Loucy (cell line): ENCODE measurements at regions not wholly inside any gene's neighbourhood (a gene's known extent, or its start where the extent isn't known, plus 50 kb on each side); places are given as distances from the start of the nearest gene placed in this dataset.
A peak's percentile ranks its signal among the peaks of the same experiment; 100 is the strongest.

Source experiments
- H2AFZ ChIP-seq: fragments of 200-600 bp; sonication (generic); 2 replicates; pipeline ENCODE4 v1.6.0; 2016; ENCODE audit warnings: antibody characterized with exemption, mild to moderate bottlenecking, low read length, moderate library complexity
- H3F3A ChIP-seq: fragments of 200-600 bp; 2 replicates; pipeline ENCODE4 v1.6.0; 2016; ENCODE audit warnings: antibody characterized with exemption, low read depth, mild to moderate bottlenecking
- H3K27me3 ChIP-seq: fragments of 200-600 bp; sonication (generic); 2 replicates; pipeline ENCODE4 v1.6.1; 2014; ENCODE audit warnings: low read length, mild to moderate bottlenecking; ENCODE audit not compliant: insufficient read depth, poor library complexity, severe bottlenecking
- H3K36me3 ChIP-seq: fragments of 200-600 bp; sonication (generic); 2 replicates; pipeline ENCODE4 v1.6.1; 2016; ENCODE audit warnings: low read length; ENCODE audit not compliant: insufficient read depth
- H3K4me1 ChIP-seq: fragments of 200-600 bp; sonication (generic); 2 replicates; pipeline ENCODE4 v1.5.1; 2014; ENCODE audit warnings: low read length, mild to moderate bottlenecking; ENCODE audit not compliant: insufficient read depth, poor library complexity, severe bottlenecking
- H3K4me2 ChIP-seq: fragments of 200-600 bp; sonication (generic); 2 replicates; pipeline ENCODE4 v1.6.0; 2014; ENCODE audit warnings: antibody characterized with exemption, low read length, low read depth, mild to moderate bottlenecking; ENCODE audit not compliant: poor library complexity, severe bottlenecking
- H3K4me3 ChIP-seq: fragments of 200-600 bp; sonication (generic); 2 replicates; pipeline ENCODE4 v1.5.1; 2014; ENCODE audit warnings: low read length, mild to moderate bottlenecking, mixed read lengths; ENCODE audit not compliant: poor library complexity, severe bottlenecking
- H3K79me2 ChIP-seq: fragments of 200-600 bp; sonication (generic); 2 replicates; pipeline ENCODE4 v1.6.1; 2014; ENCODE audit warnings: low read length; ENCODE audit not compliant: insufficient read depth
- H3K9ac ChIP-seq: fragments of 200-600 bp; sonication (generic); 2 replicates; pipeline ENCODE4 v1.6.0; 2014; ENCODE audit warnings: mild to moderate bottlenecking, low read depth, low read length, moderate library complexity; ENCODE audit not compliant: poor library complexity, severe bottlenecking
- H3K9me2 ChIP-seq: fragments of 200-600 bp; sonication (generic); replicated peaks from 2 replicates; pipeline ENCODE4 v1.6.1; 2016; ENCODE audit warnings: low read depth, low read length, mixed read lengths
- H3K9me3 ChIP-seq: fragments of 200-600 bp; sonication (generic); 2 replicates; pipeline ENCODE4 v1.6.1; 2014; ENCODE audit warnings: mild to moderate bottlenecking, antibody characterized with exemption, low read length, low read depth; ENCODE audit not compliant: insufficient read depth
- H4K20me1 ChIP-seq: fragments of 200-600 bp; sonication (generic); 2 replicates; pipeline ENCODE4 v1.6.0; 2014; ENCODE audit warnings: antibody characterized with exemption, low read length, mild to moderate bottlenecking; ENCODE audit not compliant: insufficient read depth, poor library complexity, severe bottlenecking
- EZH2phosphoT487 ChIP-seq: fragments of 200-600 bp; IDR thresholded peaks from 2 replicates; pipeline ENCODE4 v1.6.1; 2018; ENCODE audit warnings: antibody characterized with exemption, mild to moderate bottlenecking, moderate library complexity, borderline replicate concordance
- TF ChIP-seq, protein P1 (sequence below): fragments of 200-600 bp; sonication (generic); conservative IDR thresholded peaks from 2 replicates; pipeline ENCODE4 v1.5.1; 2014; ENCODE audit warnings: mild to moderate bottlenecking, antibody characterized with exemption, low read length

DNA sequence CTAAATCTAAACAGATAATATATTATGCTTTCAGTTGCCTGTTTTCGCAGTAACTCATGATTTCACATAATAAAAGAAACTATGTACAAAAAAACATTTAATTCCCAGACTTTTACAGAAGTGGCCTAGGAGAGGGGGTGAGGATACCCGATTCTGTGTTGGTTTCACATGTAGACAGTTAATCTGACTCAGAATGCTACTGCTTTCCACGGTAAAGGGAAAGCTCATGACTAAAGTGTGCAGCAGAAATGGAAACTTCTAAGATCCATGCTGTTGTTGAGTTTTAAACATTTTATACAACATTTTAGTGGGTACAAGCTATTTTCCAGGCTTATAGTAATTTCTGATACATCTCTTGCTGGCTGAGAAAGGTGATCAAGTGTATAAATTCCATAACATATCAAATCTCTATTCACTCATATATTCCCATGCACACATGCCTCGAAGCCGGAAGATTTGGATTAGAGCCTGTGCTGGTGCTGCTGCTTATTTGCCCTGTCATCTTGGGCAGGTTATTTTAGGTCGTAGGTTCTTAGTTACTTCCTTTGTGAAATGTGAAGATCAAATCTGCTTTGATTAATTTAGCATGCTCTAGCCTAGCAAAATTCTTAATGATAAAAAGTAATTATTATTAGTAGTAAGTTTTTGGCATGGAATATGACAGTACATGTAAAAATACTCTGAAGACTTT lies 896.7 kb upstream of the MAP3K7 start:
- Histone ChIP-seq H3K4me2 (peak overlapping the region; percentile 30), H3K27me3 (no peaks in the 10 kb centered on the region), H3K4me3 (no peak overlapping the region), H3K9ac (no peak overlapping the region), H4K20me1 (no peaks in the 10 kb centered on the region), H2AFZ (no peak overlapping the region), H3K79me2 (no peaks in the 10 kb centered on the region), H3F3A (no peaks in the 10 kb centered on the region), H3K4me1 (peaks cover 5% of the 10 kb centered on the region), H3K36me3 (no peaks in the 10 kb centered on the region), H3K9me2 (no peaks in the 10 kb centered on the region), H3K9me3 (no peaks in the 10 kb centered on the region)
- TF ChIP-seq, protein P1, sequence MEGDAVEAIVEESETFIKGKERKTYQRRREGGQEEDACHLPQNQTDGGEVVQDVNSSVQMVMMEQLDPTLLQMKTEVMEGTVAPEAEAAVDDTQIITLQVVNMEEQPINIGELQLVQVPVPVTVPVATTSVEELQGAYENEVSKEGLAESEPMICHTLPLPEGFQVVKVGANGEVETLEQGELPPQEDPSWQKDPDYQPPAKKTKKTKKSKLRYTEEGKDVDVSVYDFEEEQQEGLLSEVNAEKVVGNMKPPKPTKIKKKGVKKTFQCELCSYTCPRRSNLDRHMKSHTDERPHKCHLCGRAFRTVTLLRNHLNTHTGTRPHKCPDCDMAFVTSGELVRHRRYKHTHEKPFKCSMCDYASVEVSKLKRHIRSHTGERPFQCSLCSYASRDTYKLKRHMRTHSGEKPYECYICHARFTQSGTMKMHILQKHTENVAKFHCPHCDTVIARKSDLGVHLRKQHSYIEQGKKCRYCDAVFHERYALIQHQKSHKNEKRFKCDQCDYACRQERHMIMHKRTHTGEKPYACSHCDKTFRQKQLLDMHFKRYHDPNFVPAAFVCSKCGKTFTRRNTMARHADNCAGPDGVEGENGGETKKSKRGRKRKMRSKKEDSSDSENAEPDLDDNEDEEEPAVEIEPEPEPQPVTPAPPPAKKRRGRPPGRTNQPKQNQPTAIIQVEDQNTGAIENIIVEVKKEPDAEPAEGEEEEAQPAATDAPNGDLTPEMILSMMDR: no peak
- no peak for TF ChIP-seq EZH2phosphoT487

DNA sequence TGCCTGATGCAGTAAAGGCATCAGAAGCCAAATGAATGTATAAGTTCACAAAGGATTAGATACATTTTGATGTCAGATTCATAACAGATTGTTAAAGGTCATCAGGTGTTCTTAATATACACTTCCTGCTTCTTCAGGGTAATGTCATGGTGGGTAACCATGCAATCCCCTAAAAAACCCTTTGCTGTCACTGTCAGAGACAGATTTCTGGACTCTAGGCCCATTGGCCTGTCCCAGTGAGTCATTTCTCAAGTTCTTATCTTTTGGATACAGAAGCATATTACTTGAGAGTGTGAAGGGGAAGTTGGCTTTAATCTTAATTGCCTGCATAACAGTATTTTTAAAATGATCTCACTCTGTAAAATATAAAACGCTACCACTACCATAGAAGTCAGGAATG lies 895.6 kb upstream of the MAP3K7 start:
- no peak overlapping the region for H3K4me3 ChIP-seq
- peaks cover 5% of the 10 kb centered on the region for H3K4me1 ChIP-seq
- no peaks in the 10 kb centered on the region for H3K79me2 ChIP-seq
- H3K27me3 ChIP-seq: no peaks in the 10 kb centered on the region
- no peaks in the 10 kb centered on the region for H3F3A ChIP-seq
- peak overlapping the region; percentile 30 for H3K4me2 ChIP-seq
- no peaks in the 10 kb centered on the region for H4K20me1 ChIP-seq
- TF ChIP-seq, protein P1: no peak
- no peak for TF ChIP-seq EZH2phosphoT487
- no peaks in the 10 kb centered on the region for H3K9me2 ChIP-seq
- H3K9ac ChIP-seq: no peak overlapping the region
- H2AFZ ChIP-seq: 0 out of 2 replicates have a peak overlapping the region, but pooled peaks have one; percentile 22
- H3K36me3 ChIP-seq: no peaks in the 10 kb centered on the region
- no peaks in the 10 kb centered on the region for H3K9me3 ChIP-seq

DNA sequence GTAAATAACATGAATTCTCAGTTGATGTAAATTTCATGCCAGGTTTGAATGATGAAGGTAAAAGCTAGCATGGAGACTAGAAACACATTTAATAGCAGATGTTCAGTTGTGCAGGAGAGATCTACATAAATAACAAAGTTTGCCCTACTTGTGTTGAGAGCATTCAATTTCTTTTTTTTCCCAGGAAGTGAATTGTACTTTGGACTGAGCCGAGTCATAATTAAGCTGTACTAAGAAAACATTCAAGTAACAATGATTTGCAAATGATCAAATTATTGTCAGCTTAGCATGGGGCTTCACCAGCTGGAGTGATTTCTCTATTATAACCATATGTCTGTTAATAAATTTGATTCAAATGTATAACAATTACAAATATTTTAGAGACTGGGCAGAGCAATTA lies 893.5 kb upstream of the MAP3K7 start:
- no peaks in the 10 kb centered on the region for H3K9me2 ChIP-seq
- H3K79me2 ChIP-seq: no peaks in the 10 kb centered on the region
- no peak overlapping the region for H3K4me2 ChIP-seq
- no peak for TF ChIP-seq EZH2phosphoT487
- TF ChIP-seq, protein P1: no peak
- H4K20me1 ChIP-seq: no peaks in the 10 kb centered on the region
- no peak overlapping the region for H3K9ac ChIP-seq
- H2AFZ ChIP-seq: no peak overlapping the region
- H3K36me3 ChIP-seq: no peaks in the 10 kb centered on the region
- peaks cover 5% of the 10 kb centered on the region for H3K4me1 ChIP-seq
- H3F3A ChIP-seq: no peaks in the 10 kb centered on the region
- no peak overlapping the region for H3K4me3 ChIP-seq
- H3K27me3 ChIP-seq: no peaks in the 10 kb centered on the region
- no peaks in the 10 kb centered on the region for H3K9me3 ChIP-seq
